A549 (cell line): ENCODE measurements at regions not wholly inside any gene's neighbourhood (a gene's known extent, or its start where the extent isn't known, plus 50 kb on each side); places are given as distances from the start of the nearest gene placed in this dataset.

Experiments used
- ATAC-seq, 2 experiments: fragments of 200-7000 bp in 1 of 2; fragments of >200 bp in 1 of 2; cut with Nextera tagmentation in 1 of 2; cut with Tn5 transposase in 1 of 2; 3 replicates each; pipeline versions ENCODE4 v1.8.0 to v1.9.1; 2018 to 2020; ENCODE audit warnings: mild to moderate bottlenecking in 1 of 2, moderate library complexity in 1 of 2
- CTCF ChIA-PET: fragments of 300-600 bp; sonication (Branson Sonifier 250); formaldehyde crosslinking; extraction: SDS; loops from one replicate; lab custom pipeline; 2021; ENCODE audit warnings: antibody characterized with exemption, inconsistent platforms; lab: Yijun Ruan, JAX
- POLR2A ChIA-PET: fragments of 350-600 bp; formaldehyde crosslinking; extraction: SDS; loops from one replicate; lab custom pipeline; 2021; ENCODE audit warnings: antibody characterized with exemption, inconsistent platforms; lab: Yijun Ruan, JAX
- DNase-seq, 2 experiments: peaks; one replicate each; pipeline versions ENCODE4 v3.0.0 to v3.0.0-alpha.2; 2011 to 2016; ENCODE audit warnings: low read depth in 1 of 2, low spot score in 1 of 2
- FAIRE-seq: peaks from 2 replicates; lab custom pipeline; 2011; peaks lifted over from hg19 to GRCh38; lab: Jason Lieb, UNC
- H3K27ac ChIP-seq, 2 experiments: fragments of >200 bp; sonication (Bioruptor Twin); formaldehyde crosslinking; 3 replicates each; pipeline ENCODE4 v1.5.1; 2016 to 2017
- H3K4me1 ChIP-seq: fragments of >200 bp; sonication (Bioruptor Twin); formaldehyde crosslinking; 3 replicates; pipeline ENCODE4 v1.6.1; 2016
- H3K4me2 ChIP-seq: fragments of >200 bp; sonication (Bioruptor Twin); formaldehyde crosslinking; 3 replicates; pipeline ENCODE4 v1.6.1; 2016
- H3K4me3 ChIP-seq: fragments of >200 bp; sonication (Bioruptor Twin); formaldehyde crosslinking; 3 replicates; pipeline ENCODE4 v1.5.1; 2016
- H3K9me3 ChIP-seq: fragments of >200 bp; sonication (Bioruptor Twin); formaldehyde crosslinking; 3 replicates; pipeline ENCODE4 v1.6.1; 2016
- ATOH8 ChIP-seq: fragments of 250-450 bp; sonication (Bioruptor Pico); IDR thresholded peaks from 2 replicates; pipeline ENCODE4 v1.5.0; 2020; ENCODE audit warnings: low read depth, mild to moderate bottlenecking, moderate library complexity
- CBX2 ChIP-seq: fragments of 200-600 bp; sonication (generic); IDR thresholded peaks from 2 replicates; pipeline ENCODE4 v1.6.1; 2016; ENCODE audit warnings: low read depth, mild to moderate bottlenecking, borderline replicate concordance
- CBX8 ChIP-seq: fragments of 200-600 bp; sonication (generic); IDR thresholded peaks from 2 replicates; pipeline ENCODE4 v1.6.1; 2016
- CEBPB ChIP-seq, 2 experiments: fragments of >200 bp in 1 of 2; sonication (Bioruptor Twin) in 1 of 2; formaldehyde crosslinking in 1 of 2; IDR thresholded peaks; 2 replicates each; pipeline ENCODE4 v1.6.1; 2012 to 2016
- CHD2 ChIP-seq: fragments of 150-350 bp; IDR thresholded peaks from 2 replicates; pipeline ENCODE4 v1.6.1; 2014; ENCODE audit warnings: low read length; ENCODE audit not compliant: partially characterized antibody
- CTCF ChIP-seq: fragments of >200 bp; sonication (Bioruptor Twin); formaldehyde crosslinking; IDR thresholded peaks from 3 replicates; pipeline ENCODE4 v1.5.1; 2016
- E2F6 ChIP-seq: IDR thresholded peaks from 2 replicates; pipeline ENCODE4 v1.6.1; 2012; ENCODE audit warnings: low read depth, borderline replicate concordance
- EHMT2 ChIP-seq: fragments of 200-600 bp; sonication (generic); IDR thresholded peaks from 2 replicates; pipeline ENCODE4 v1.6.1; 2016; ENCODE audit warnings: antibody characterized with exemption, low read depth, mild to moderate bottlenecking, moderate library complexity
- EP300 ChIP-seq, 2 experiments: fragments of >200 bp; sonication (Bioruptor Twin); formaldehyde crosslinking; IDR thresholded peaks; 2 replicates in 1 of 2; 3 replicates in 1 of 2; pipeline ENCODE4 v1.6.1; 2016 to 2017
- FOSB ChIP-seq: fragments of 250-450 bp; sonication (Bioruptor Pico); IDR thresholded peaks from 2 replicates; pipeline ENCODE4 v1.5.0; 2020; ENCODE audit warnings: mild to moderate bottlenecking, moderate library complexity
- GATA3 ChIP-seq: IDR thresholded peaks from 2 replicates; pipeline ENCODE4 v1.6.1; 2012; ENCODE audit warnings: borderline replicate concordance
- HDAC2 ChIP-seq: fragments of 200-600 bp; sonication (generic); IDR thresholded peaks from 2 replicates; pipeline ENCODE4 v1.6.1; 2016
- HEYL ChIP-seq: fragments of 250-450 bp; sonication (Bioruptor Pico); IDR thresholded peaks from 2 replicates; pipeline ENCODE4 v1.8.0; 2021; ENCODE audit warnings: mild to moderate bottlenecking, moderate library complexity
- HMGXB4 ChIP-seq: fragments of 250-450 bp; sonication (Bioruptor Pico); IDR thresholded peaks from 2 replicates; pipeline ENCODE4 v1.5.0; 2021; ENCODE audit warnings: mild to moderate bottlenecking, moderate library complexity, borderline replicate concordance
- HOXB13 ChIP-seq: fragments of 250-450 bp; sonication (Bioruptor Pico); IDR thresholded peaks from 2 replicates; pipeline ENCODE4 v1.5.0; 2020; ENCODE audit warnings: low read depth, mild to moderate bottlenecking, moderate library complexity
- HOXB5 ChIP-seq: fragments of 250-450 bp; sonication (Bioruptor Pico); IDR thresholded peaks from 2 replicates; pipeline ENCODE4 v1.5.0; 2020; ENCODE audit warnings: mild to moderate bottlenecking, moderate library complexity
- KDM1A ChIP-seq: fragments of 200-600 bp; sonication (generic); IDR thresholded peaks from 2 replicates; pipeline ENCODE4 v1.6.1; 2016; ENCODE audit warnings: low read depth, mild to moderate bottlenecking
- KDM5A ChIP-seq: fragments of 200-600 bp; sonication (generic); IDR thresholded peaks from 2 replicates; pipeline ENCODE4 v1.6.1; 2016; ENCODE audit warnings: antibody characterized with exemption, mild to moderate bottlenecking
- MAZ ChIP-seq: fragments of 150-350 bp; IDR thresholded peaks from 2 replicates; pipeline ENCODE4 v1.6.1; 2014; ENCODE audit warnings: antibody characterized with exemption, low read depth, low read length, borderline replicate concordance
- PHF8 ChIP-seq: fragments of 200-600 bp; sonication (generic); IDR thresholded peaks from 2 replicates; pipeline ENCODE4 v1.6.1; 2016; ENCODE audit warnings: low read depth, mild to moderate bottlenecking, antibody characterized with exemption, moderate library complexity, borderline replicate concordance
- SMC3 ChIP-seq: fragments of >200 bp; sonication (Bioruptor Twin); formaldehyde crosslinking; IDR thresholded peaks from 3 replicates; pipeline ENCODE4 v1.6.1; 2018; ENCODE audit warnings: inconsistent platforms
- SREBF2 ChIP-seq: fragments of 450-650 bp; IDR thresholded peaks from 2 replicates; pipeline ENCODE4 v1.6.1; 2014; ENCODE audit warnings: mild to moderate bottlenecking, moderate library complexity
- TFCP2L1 ChIP-seq: fragments of 250-450 bp; sonication (Bioruptor Pico); IDR thresholded peaks from 2 replicates; pipeline ENCODE4 v1.5.0; 2021; ENCODE audit warnings: mild to moderate bottlenecking
- TP53 ChIP-seq: fragments of 250-450 bp; sonication (Bioruptor Pico); IDR thresholded peaks from 2 replicates; pipeline ENCODE4 v1.5.0; 2021; ENCODE audit warnings: mild to moderate bottlenecking, moderate library complexity
- ZNF302 ChIP-seq: fragments of 250-450 bp; sonication (Bioruptor Pico); IDR thresholded peaks from 2 replicates; pipeline ENCODE4 v1.9.0; 2021; ENCODE audit warnings: inconsistent platforms, mild to moderate bottlenecking, moderate library complexity
- WGBS: methylation state at CpG from one replicate; pipeline ENCODE4 v1.1.6; 2017; ENCODE audit errors: missing lambda C conversion rate; 5-methylcytosine and 5-hydroxymethylcytosine counted together
- TF ChIP-seq, protein P1 (sequence below): fragments of 150-350 bp; IDR thresholded peaks from 2 replicates; pipeline ENCODE4 v1.6.1; 2014; ENCODE audit warnings: low read depth, mild to moderate bottlenecking, low read length

GRCh38 chr4:17368408-17368807 is 143.5 kb downstream of the QDPR start:
- no peak for TF ChIP-seq FOSB (CRISPR knock-in tag)
- TF ChIP-seq CTCF = no peak
- TF ChIP-seq KDM1A = no peak
- no peak for TF ChIP-seq ATOH8 (CRISPR knock-in tag)
- no peak for TF ChIP-seq GATA3
- no peak for TF ChIP-seq SREBF2
- TF ChIP-seq MAZ = no peak
- no peak for TF ChIP-seq CBX2
- TF ChIP-seq HOXB5 = no peak
- no peak for TF ChIP-seq CHD2
- TF ChIP-seq E2F6 = no peak
- TF ChIP-seq SMC3 = no peak
- TF ChIP-seq CBX8 = no peak
- no peak for FAIRE-seq
- no peak for DNase-seq
- ChIA-PET CTCF (no interaction called here), POLR2A (no interaction called here)
- no peaks in the 10 kb centered on the region for H3K4me1 ChIP-seq
- no peaks in the 10 kb centered on the region for H3K9me3 ChIP-seq
- no peak overlapping the region for H3K4me3 ChIP-seq
- ATAC-seq = no peak
- H3K27ac ChIP-seq = no peak overlapping the region
- no peak overlapping the region for H3K4me2 ChIP-seq

GRCh38 chr4:17367201-17367600 is 144.7 kb downstream of the QDPR start:
- FAIRE-seq = no peak
- Histone ChIP-seq H3K9me3 (no peaks in the 10 kb centered on the region), H3K4me2 (no peak overlapping the region), H3K27ac (no peak overlapping the region), H3K4me3 (no peak overlapping the region), H3K4me1 (no peaks in the 10 kb centered on the region)
- WGBS = 91% methylated on average over 1 of the region's 1 CpG
- no peak for ATAC-seq
- ChIA-PET POLR2A (no interaction called here), CTCF (interaction anchor here (1.2 kb wide), 1 partner anchor 19 kb away, joined by 3 read pairs; no protein-coding TSS in a partner anchor)
- no peak for DNase-seq
- TF ChIP-seq HDAC2 = no peak
- no peak for TF ChIP-seq CBX8

DNA sequence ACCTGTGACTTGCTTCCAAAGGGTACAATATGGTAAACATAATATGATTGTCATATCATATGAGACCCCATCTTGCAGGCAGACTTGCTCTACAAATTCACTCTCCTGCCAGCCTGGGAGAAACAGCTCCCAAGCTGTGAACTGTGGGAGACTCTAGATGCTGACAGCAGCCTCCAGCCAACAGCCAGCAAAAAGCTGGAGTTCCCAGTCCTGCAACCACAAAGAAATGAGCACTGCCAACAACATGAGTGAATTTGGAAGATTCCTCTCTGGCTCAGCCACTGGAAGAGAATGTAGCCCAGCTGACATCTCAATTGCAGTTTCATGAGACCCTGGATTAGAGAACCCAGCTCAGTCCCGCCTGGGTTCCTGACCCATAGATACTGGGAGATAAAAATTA is 145.4 kb downstream of the QDPR start:
- ATAC-seq = no peak
- H3K27ac ChIP-seq = no peak overlapping the region
- no peak overlapping the region for H3K4me2 ChIP-seq
- 0% methylated on average over 1 of the region's 1 CpG for WGBS
- no peak for FAIRE-seq
- TF ChIP-seq, protein P1, sequence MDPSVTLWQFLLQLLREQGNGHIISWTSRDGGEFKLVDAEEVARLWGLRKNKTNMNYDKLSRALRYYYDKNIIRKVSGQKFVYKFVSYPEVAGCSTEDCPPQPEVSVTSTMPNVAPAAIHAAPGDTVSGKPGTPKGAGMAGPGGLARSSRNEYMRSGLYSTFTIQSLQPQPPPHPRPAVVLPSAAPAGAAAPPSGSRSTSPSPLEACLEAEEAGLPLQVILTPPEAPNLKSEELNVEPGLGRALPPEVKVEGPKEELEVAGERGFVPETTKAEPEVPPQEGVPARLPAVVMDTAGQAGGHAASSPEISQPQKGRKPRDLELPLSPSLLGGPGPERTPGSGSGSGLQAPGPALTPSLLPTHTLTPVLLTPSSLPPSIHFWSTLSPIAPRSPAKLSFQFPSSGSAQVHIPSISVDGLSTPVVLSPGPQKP = no peak
- no peaks in the 10 kb centered on the region for H3K4me1 ChIP-seq
- ChIA-PET POLR2A (no interaction called here), CTCF (interaction anchor here (1.2 kb wide), 1 partner anchor 19 kb away, joined by 3 read pairs; no protein-coding TSS in a partner anchor)
- no peak overlapping the region for H3K4me3 ChIP-seq
- no peaks in the 10 kb centered on the region for H3K9me3 ChIP-seq
- no peak for DNase-seq

- CTCF ChIA-PET = interaction anchor here (2.1 kb wide), 1 partner anchor 14 kb away, joined by 8 read pairs; no protein-coding TSS in a partner anchor
These were observed 149.5 kb downstream of the QDPR start for GRCh38 chr4:17362430-17362829.

More at GRCh38 chr4:17362430-17362829, 149.5 kb downstream of the QDPR start:
- no peaks in the 10 kb centered on the region for H3K4me1 ChIP-seq
- no peak for ATAC-seq
- H3K27ac ChIP-seq = no peak overlapping the region
- no peak for FAIRE-seq
- no peak overlapping the region for H3K4me2 ChIP-seq
- TF ChIP-seq TP53 (CRISPR knock-in tag) (no peak), FOSB (CRISPR knock-in tag) (no peak), EHMT2 (no peak), EP300 (IDR thresholded peaks at IDR 0.05) (no peak), CBX2 (no peak), CEBPB (IDR thresholded peaks at IDR 0.05) (no peak), HMGXB4 (CRISPR knock-in tag) (no peak), CBX8 (no peak), PHF8 (no peak), HEYL (CRISPR knock-in tag) (no peak), HOXB13 (CRISPR knock-in tag) (no peak), TFCP2L1 (CRISPR knock-in tag) (no peak), ZNF302 (CRISPR knock-in tag) (no peak), GATA3 (no peak), KDM5A (no peak), SREBF2 (no peak)
- 17% methylated on average over 1 of the region's 1 CpG for WGBS
- H3K9me3 ChIP-seq = no peaks in the 10 kb centered on the region
- POLR2A ChIA-PET = no interaction called here
- no peak overlapping the region for H3K4me3 ChIP-seq
- DNase-seq = no peak
